HUES48 (cell line): ENCODE measurements at regions not wholly inside any gene's neighbourhood (a gene's known extent, or its start where the extent isn't known, plus 50 kb on each side); places are given as distances from the start of the nearest gene placed in this dataset.

Experiments
- H3K27ac ChIP-seq: one replicate; pipeline ENCODE4 v1.7.0; 2013; ENCODE audit warnings: low read depth, low read length, inconsistent platforms
- H3K27me3 ChIP-seq: 2 replicates; pipeline ENCODE4 v1.6.1; 2013; ENCODE audit warnings: mild to moderate bottlenecking, low read length; ENCODE audit not compliant: control insufficient read depth, insufficient read depth
- H3K36me3 ChIP-seq: 2 replicates; pipeline ENCODE4 v1.6.1; 2013; ENCODE audit warnings: low read length; ENCODE audit not compliant: control insufficient read depth, insufficient read depth
- H3K4me1 ChIP-seq: 2 replicates; pipeline ENCODE4 v1.6.1; 2013; ENCODE audit warnings: mild to moderate bottlenecking, low read length; ENCODE audit not compliant: control insufficient read depth, insufficient read depth
- H3K4me3 ChIP-seq: 2 replicates; pipeline ENCODE4 v1.5.1; 2013; ENCODE audit warnings: mild to moderate bottlenecking, low read depth, low read length
- H3K9ac ChIP-seq: 2 replicates; pipeline ENCODE4 v1.6.1; 2013; ENCODE audit warnings: mild to moderate bottlenecking, low read depth, low read length, moderate library complexity
- H3K9me3 ChIP-seq: 2 replicates; pipeline ENCODE4 v1.6.1; 2013; ENCODE audit warnings: low read length; ENCODE audit not compliant: control insufficient read depth, insufficient read depth

GRCh38 chr13:44111701-44112100 lies 232.0 kb downstream of the LACC1 start:
- Histone ChIP-seq H3K27me3 (no peaks in the 10 kb centered on the region), H3K27ac (no peak overlapping the region), H3K4me1 (peaks cover 11% of the 10 kb centered on the region; the same call in 1 of the 2 replicates), H3K4me3 (no peak overlapping the region), H3K9me3 (no peaks in the 10 kb centered on the region), H3K9ac (no peak overlapping the region), H3K36me3 (no peaks in the 10 kb centered on the region)

- Histone ChIP-seq H3K9ac (no peak overlapping the region), H3K27ac (no peak overlapping the region)
Measured at GRCh38 chr13:44112700-44113329, 233.1 kb downstream of the LACC1 start.

GRCh38 chr13:44116562-44117332 lies 237.0 kb downstream of the LACC1 start:
- Histone ChIP-seq H3K9me3 (no peaks in the 10 kb centered on the region), H3K4me3 (no peak overlapping the region), H3K27me3 (no peaks in the 10 kb centered on the region), H3K9ac (no peak overlapping the region), H3K4me1 (peaks cover 23% of the 10 kb centered on the region), H3K36me3 (no peaks in the 10 kb centered on the region), H3K27ac (no peak overlapping the region)

More at GRCh38 chr13:44112700-44113329, 233.1 kb downstream of the LACC1 start:
- Histone ChIP-seq H3K4me1 (peaks cover 20% of the 10 kb centered on the region), H3K4me3 (no peak overlapping the region), H3K27me3 (no peaks in the 10 kb centered on the region), H3K36me3 (no peaks in the 10 kb centered on the region), H3K9me3 (no peaks in the 10 kb centered on the region)

GRCh38 chr13:44117351-44117750 lies 237.6 kb downstream of the LACC1 start:
- Histone ChIP-seq H3K27me3 (no peaks in the 10 kb centered on the region), H3K9ac (no peak overlapping the region), H3K4me3 (no peak overlapping the region), H3K27ac (no peak overlapping the region), H3K9me3 (no peaks in the 10 kb centered on the region), H3K4me1 (peaks cover 23% of the 10 kb centered on the region), H3K36me3 (no peaks in the 10 kb centered on the region)

- Histone ChIP-seq H3K27ac (no peak overlapping the region), H3K9ac (no peak overlapping the region), H3K9me3 (no peaks in the 10 kb centered on the region), H3K27me3 (no peaks in the 10 kb centered on the region), H3K36me3 (no peaks in the 10 kb centered on the region), H3K4me3 (no peak overlapping the region), H3K4me1 (peaks cover 23% of the 10 kb centered on the region)
Measured at GRCh38 chr13:44117816-44118215, 238.1 kb downstream of the LACC1 start.

GRCh38 chr13:44118881-44119280 lies 239.2 kb downstream of the LACC1 start:
- no peaks in the 10 kb centered on the region for H3K36me3 ChIP-seq
- peaks cover 7% of the 10 kb centered on the region for H3K9me3 ChIP-seq
- H3K27ac ChIP-seq, result no peak overlapping the region
- no peaks in the 10 kb centered on the region for H3K27me3 ChIP-seq
- H3K4me1 ChIP-seq, result peaks cover 23% of the 10 kb centered on the region
- H3K9ac ChIP-seq, result no peak overlapping the region
- H3K4me3 ChIP-seq, result no peak overlapping the region

- peaks cover 7% of the 10 kb centered on the region for H3K9me3 ChIP-seq
Measured at GRCh38 chr13:44120043-44120442, 240.3 kb downstream of the LACC1 start.

GRCh38 chr13:44120849-44121755 lies 241.4 kb downstream of the LACC1 start:
- H3K9ac ChIP-seq, result no peak overlapping the region
- no peaks in the 10 kb centered on the region for H3K36me3 ChIP-seq
- H3K4me1 ChIP-seq, result peaks cover 18% of the 10 kb centered on the region
- no peaks in the 10 kb centered on the region for H3K27me3 ChIP-seq
- peaks cover 7% of the 10 kb centered on the region for H3K9me3 ChIP-seq
- H3K27ac ChIP-seq, result no peak overlapping the region
- H3K4me3 ChIP-seq, result no peak overlapping the region

More at GRCh38 chr13:44120043-44120442, 240.3 kb downstream of the LACC1 start:
- H3K9ac ChIP-seq, result no peak overlapping the region
- peaks cover 23% of the 10 kb centered on the region for H3K4me1 ChIP-seq
- H3K27ac ChIP-seq, result no peak overlapping the region
- no peaks in the 10 kb centered on the region for H3K27me3 ChIP-seq
- no peak overlapping the region for H3K4me3 ChIP-seq
- no peaks in the 10 kb centered on the region for H3K36me3 ChIP-seq

GRCh38 chr13:44124352-44124751 lies 244.6 kb downstream of the LACC1 start:
- Histone ChIP-seq H3K4me3 (no peak overlapping the region), H3K4me1 (no peaks in the 10 kb centered on the region), H3K27ac (no peak overlapping the region)

GRCh38 chr13:44125943-44126469 lies 246.3 kb downstream of the LACC1 start:
- Histone ChIP-seq H3K4me3 (no peak overlapping the region), H3K36me3 (no peaks in the 10 kb centered on the region), H3K9ac (no peak overlapping the region), H3K4me1 (no peaks in the 10 kb centered on the region), H3K27ac (no peak overlapping the region), H3K9me3 (peaks cover 7% of the 10 kb centered on the region), H3K27me3 (no peaks in the 10 kb centered on the region)

More at GRCh38 chr13:44124352-44124751, 244.6 kb downstream of the LACC1 start:
- Histone ChIP-seq H3K27me3 (no peaks in the 10 kb centered on the region), H3K36me3 (no peaks in the 10 kb centered on the region), H3K9me3 (peaks cover 7% of the 10 kb centered on the region), H3K9ac (no peak overlapping the region)
